Panc1 (cell line): ENCODE measurements at regions not wholly inside any gene's neighbourhood (a gene's known extent, or its start where the extent isn't known, plus 50 kb on each side); places are given as distances from the start of the nearest gene placed in this dataset.

ENCODE experiments used
- ATAC-seq: fragments of 200-7000 bp; cut with Tn5 transposase; 2 replicates; pipeline ENCODE4 v1.9.1; 2020; ENCODE audit warnings: mild to moderate bottlenecking, moderate library complexity
- BruUV-seq: library from RNA; stranded (reverse); fragments of 400-500 nt; replicated peaks from 2 replicates; lab custom pipeline; 2021; lab: Mats Ljungman, UMichigan
- CTCF ChIA-PET: fragments of 300-600 bp; sonication (Branson Sonifier 250); formaldehyde crosslinking; loops from one replicate; lab custom pipeline; 2022; ENCODE audit warnings: antibody characterized with exemption; lab: Charles Lee
- POLR2A ChIA-PET: fragments of 300-600 bp; sonication (Branson Sonifier 250); formaldehyde crosslinking; loops from one replicate; lab custom pipeline; 2022; ENCODE audit warnings: antibody characterized with exemption; lab: Charles Lee
- DNase-seq: peaks from one replicate; pipeline ENCODE4 v3.0.0-alpha.2; 2010; ENCODE audit warnings: low read depth, low spot score
- H3K27ac ChIP-seq: 2 replicates; pipeline ENCODE4 v1.5.1; 2011; ENCODE audit warnings: mild to moderate bottlenecking, low read length, inconsistent platforms
- H3K27me3 ChIP-seq: fragments of 200-500 bp; sonication (Bioruptor generic); 2 replicates; pipeline ENCODE4 v1.6.0; 2014; ENCODE audit warnings: low read length, inconsistent platforms; ENCODE audit not compliant: control insufficient read depth, insufficient read depth
- H3K36me3 ChIP-seq: fragments of 200-500 bp; sonication (Bioruptor generic); 2 replicates; pipeline ENCODE4 v1.5.1; 2014; ENCODE audit warnings: inconsistent platforms, mild to moderate bottlenecking, low read length, moderate library complexity; ENCODE audit not compliant: control insufficient read depth, insufficient read depth
- H3K4me1 ChIP-seq: 2 replicates; pipeline ENCODE4 v1.5.1; 2011; ENCODE audit warnings: inconsistent platforms, mild to moderate bottlenecking, low read length, moderate library complexity; ENCODE audit not compliant: control insufficient read depth, insufficient read depth
- H3K4me3 ChIP-seq, 2 experiments: 2 replicates each; pipeline ENCODE4 v1.5.1; 2011 to 2012; ENCODE audit warnings: low read depth in 2 of 2, low read length in 2 of 2, mild to moderate bottlenecking in 2 of 2, inconsistent platforms in 1 of 2, moderate library complexity in 1 of 2
- H3K9me3 ChIP-seq: fragments of 200-500 bp; sonication (Bioruptor generic); 2 replicates; pipeline ENCODE4 v1.5.1; 2014; ENCODE audit warnings: low read depth, mild to moderate bottlenecking, inconsistent platforms, low read length, moderate library complexity; ENCODE audit not compliant: control insufficient read depth, insufficient read depth
- POLR2AphosphoS5 ChIP-seq: IDR thresholded peaks from 2 replicates; pipeline ENCODE4 v1.6.1; 2012; ENCODE audit warnings: mild to moderate bottlenecking, low read depth, low read length, moderate library complexity
- SIN3A ChIP-seq: IDR thresholded peaks from 2 replicates; pipeline ENCODE4 v1.6.1; 2012; ENCODE audit warnings: low read depth, mild to moderate bottlenecking, low read length, moderate library complexity, borderline replicate concordance; ENCODE audit not compliant: insufficient read depth
- TCF7L2 ChIP-seq: IDR thresholded peaks from 2 replicates; pipeline ENCODE4 v1.6.1; 2011; ENCODE audit warnings: mild to moderate bottlenecking, low read depth, low read length, inconsistent platforms
- in situ Hi-C: cut with HindIII; loops from 2 replicates; pipeline ENCODE4 v1.10.0; 2016; ENCODE audit warnings: low sequenced_read_pairs, low pct_unique_long_range_greater_than_20kb
- intact Hi-C: fragments of 100-400 bp; cut with micrococcal nuclease; formaldehyde crosslinking; loops from one replicate; pipeline ENCODE4 v1.10.0; 2022; ENCODE audit not compliant: unreplicated experiment
- TF ChIP-seq, protein P1 (sequence below), 2 experiments: IDR thresholded peaks; 2 replicates each; pipeline ENCODE4 v1.6.1; 2011 to 2012; ENCODE audit warnings: low read depth in 2 of 2, control low read depth in 1 of 2, low read length in 1 of 2, mild to moderate bottlenecking in 1 of 2, moderate library complexity in 1 of 2; ENCODE audit not compliant: insufficient read depth in 1 of 2
- TF ChIP-seq, protein P2 (sequence below): fragments of 450-650 bp; IDR thresholded peaks from 2 replicates; pipeline ENCODE4 v1.5.1; 2017; ENCODE audit warnings: mild to moderate bottlenecking

DNA sequence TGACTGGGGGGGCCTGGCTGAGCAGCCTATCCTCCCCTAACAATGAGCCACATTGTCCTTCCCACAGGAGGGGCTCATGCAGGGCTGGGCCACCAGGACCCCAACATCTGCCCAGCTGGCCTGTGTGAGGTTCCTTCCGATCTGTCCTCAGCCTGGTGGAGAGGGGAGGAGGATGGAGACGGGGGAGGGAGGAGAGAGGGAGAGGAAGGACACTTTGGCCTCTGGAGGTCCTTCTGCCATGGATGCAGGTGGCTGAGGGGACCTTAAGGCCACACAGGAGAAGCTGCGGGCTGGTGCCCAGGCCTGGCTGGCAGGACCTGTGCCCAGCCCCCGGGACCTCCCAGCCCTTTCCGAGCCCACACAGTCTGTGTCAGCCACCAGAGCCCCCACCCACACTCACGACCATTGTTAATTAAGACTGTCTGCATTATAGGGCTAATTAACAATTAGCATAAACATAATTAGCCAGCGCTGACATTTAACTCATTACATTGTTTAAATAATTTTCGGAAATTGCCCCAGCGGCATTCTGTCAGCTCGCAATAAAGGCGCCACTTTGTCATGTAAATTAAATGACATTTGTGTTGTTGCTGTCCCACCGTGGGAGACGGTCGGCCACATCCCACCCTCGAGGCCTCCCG lies 53.0 kb upstream of the NKX1-1 start:
- ATAC-seq (no peak), DNase-seq (no peak)
- TF ChIP-seq POLR2AphosphoS5 = no peak
- Histone ChIP-seq H3K27ac (no peak overlapping the region), H3K36me3 (no peaks in the 10 kb centered on the region), H3K4me1 (no peaks in the 10 kb centered on the region), H3K4me3 (no peak overlapping the region), H3K9me3 (no peaks in the 10 kb centered on the region), H3K27me3 (no peaks in the 10 kb centered on the region; the same call in 1 of the 2 replicates)
- no TSS peak for BruUV-seq
- ChIA-PET CTCF (interaction anchor here (0.7 kb wide), 1 partner anchor 97 kb away, joined by 18 read pairs; no protein-coding TSS in a partner anchor), POLR2A (no interaction called here)
- in situ Hi-C loops (no loop called here), intact Hi-C loops (no loop called here)

DNA sequence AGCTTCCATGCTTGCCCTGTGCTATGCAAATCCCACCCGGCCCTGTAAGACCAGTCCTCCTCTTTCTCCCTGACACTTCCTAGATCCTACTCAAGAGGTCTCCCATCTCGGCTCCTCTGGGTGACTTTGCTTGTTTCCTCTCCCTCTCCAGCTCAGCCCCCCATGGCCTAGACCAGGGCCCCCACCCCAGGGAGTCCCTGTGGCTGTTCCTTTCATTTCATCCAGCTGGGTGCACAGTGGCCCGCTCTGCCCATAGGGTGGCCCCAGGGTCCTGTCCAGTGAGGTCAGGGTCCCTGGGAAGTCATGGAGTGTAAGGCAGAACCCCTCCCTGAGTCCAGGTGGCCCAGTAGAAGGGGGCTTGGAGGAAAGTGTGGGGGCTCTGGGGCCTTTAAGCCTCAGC lies 52.3 kb upstream of the NKX1-1 start:
- H3K4me3 ChIP-seq = no peak overlapping the region
- no peaks in the 10 kb centered on the region; the same call in 1 of the 2 replicates for H3K27me3 ChIP-seq
- ChIA-PET POLR2A (no interaction called here), CTCF (interaction anchor here (0.7 kb wide), 1 partner anchor 98 kb away, joined by 18 read pairs; no protein-coding TSS in a partner anchor)
- TF ChIP-seq POLR2AphosphoS5 = no peak
- no peak for TF ChIP-seq TCF7L2
- TF ChIP-seq SIN3A = no peak
- TF ChIP-seq, protein P1, sequence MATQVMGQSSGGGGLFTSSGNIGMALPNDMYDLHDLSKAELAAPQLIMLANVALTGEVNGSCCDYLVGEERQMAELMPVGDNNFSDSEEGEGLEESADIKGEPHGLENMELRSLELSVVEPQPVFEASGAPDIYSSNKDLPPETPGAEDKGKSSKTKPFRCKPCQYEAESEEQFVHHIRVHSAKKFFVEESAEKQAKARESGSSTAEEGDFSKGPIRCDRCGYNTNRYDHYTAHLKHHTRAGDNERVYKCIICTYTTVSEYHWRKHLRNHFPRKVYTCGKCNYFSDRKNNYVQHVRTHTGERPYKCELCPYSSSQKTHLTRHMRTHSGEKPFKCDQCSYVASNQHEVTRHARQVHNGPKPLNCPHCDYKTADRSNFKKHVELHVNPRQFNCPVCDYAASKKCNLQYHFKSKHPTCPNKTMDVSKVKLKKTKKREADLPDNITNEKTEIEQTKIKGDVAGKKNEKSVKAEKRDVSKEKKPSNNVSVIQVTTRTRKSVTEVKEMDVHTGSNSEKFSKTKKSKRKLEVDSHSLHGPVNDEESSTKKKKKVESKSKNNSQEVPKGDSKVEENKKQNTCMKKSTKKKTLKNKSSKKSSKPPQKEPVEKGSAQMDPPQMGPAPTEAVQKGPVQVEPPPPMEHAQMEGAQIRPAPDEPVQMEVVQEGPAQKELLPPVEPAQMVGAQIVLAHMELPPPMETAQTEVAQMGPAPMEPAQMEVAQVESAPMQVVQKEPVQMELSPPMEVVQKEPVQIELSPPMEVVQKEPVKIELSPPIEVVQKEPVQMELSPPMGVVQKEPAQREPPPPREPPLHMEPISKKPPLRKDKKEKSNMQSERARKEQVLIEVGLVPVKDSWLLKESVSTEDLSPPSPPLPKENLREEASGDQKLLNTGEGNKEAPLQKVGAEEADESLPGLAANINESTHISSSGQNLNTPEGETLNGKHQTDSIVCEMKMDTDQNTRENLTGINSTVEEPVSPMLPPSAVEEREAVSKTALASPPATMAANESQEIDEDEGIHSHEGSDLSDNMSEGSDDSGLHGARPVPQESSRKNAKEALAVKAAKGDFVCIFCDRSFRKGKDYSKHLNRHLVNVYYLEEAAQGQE (IDR thresholded peaks at IDR 0.05; ENCODE audit: insufficient read depth in 1 of 2, low read depth in 2 of 2, low read length in 1 of 2) = no peak
- TF ChIP-seq, protein P2, sequence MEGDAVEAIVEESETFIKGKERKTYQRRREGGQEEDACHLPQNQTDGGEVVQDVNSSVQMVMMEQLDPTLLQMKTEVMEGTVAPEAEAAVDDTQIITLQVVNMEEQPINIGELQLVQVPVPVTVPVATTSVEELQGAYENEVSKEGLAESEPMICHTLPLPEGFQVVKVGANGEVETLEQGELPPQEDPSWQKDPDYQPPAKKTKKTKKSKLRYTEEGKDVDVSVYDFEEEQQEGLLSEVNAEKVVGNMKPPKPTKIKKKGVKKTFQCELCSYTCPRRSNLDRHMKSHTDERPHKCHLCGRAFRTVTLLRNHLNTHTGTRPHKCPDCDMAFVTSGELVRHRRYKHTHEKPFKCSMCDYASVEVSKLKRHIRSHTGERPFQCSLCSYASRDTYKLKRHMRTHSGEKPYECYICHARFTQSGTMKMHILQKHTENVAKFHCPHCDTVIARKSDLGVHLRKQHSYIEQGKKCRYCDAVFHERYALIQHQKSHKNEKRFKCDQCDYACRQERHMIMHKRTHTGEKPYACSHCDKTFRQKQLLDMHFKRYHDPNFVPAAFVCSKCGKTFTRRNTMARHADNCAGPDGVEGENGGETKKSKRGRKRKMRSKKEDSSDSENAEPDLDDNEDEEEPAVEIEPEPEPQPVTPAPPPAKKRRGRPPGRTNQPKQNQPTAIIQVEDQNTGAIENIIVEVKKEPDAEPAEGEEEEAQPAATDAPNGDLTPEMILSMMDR = no peak
- H3K4me1 ChIP-seq = no peaks in the 10 kb centered on the region
- DNase-seq = no peak
- no peak overlapping the region for H3K27ac ChIP-seq
- no peaks in the 10 kb centered on the region for H3K9me3 ChIP-seq
- in situ Hi-C loops = no loop called here
- no peak for ATAC-seq
- no peaks in the 10 kb centered on the region for H3K36me3 ChIP-seq
- BruUV-seq = no TSS peak
- intact Hi-C loops = no loop called here
